Uterus (tissue), 3 donors: ENCODE measurements at regions not wholly inside any gene's neighbourhood (a gene's known extent, or its start where the extent isn't known, plus 50 kb on each side); places are given as distances from the start of the nearest gene placed in this dataset.

Experiments
- DNase-seq, 2 donors: peaks; one replicate each; pipeline ENCODE4 v3.0.0-alpha.2; 2019 to 2020
- H3K27ac ChIP-seq, 2 donors: fragments of 200-600 bp; sonication (generic); 1 replicate in 1 of 2; 2 replicates in 1 of 2; pipeline ENCODE4 v1.5.1; 2016 to 2018
- H3K27me3 ChIP-seq, 2 donors: fragments of 200-600 bp; sonication (generic); one replicate each; pipeline ENCODE4 v1.5.1; 2018 to 2019; ENCODE audit warnings: control low read depth in 1 of 2
- H3K36me3 ChIP-seq, 2 donors: fragments of 200-600 bp; sonication (generic); one replicate each; pipeline ENCODE4 v1.5.1; 2019; ENCODE audit warnings: control low read depth in 1 of 2
- H3K4me1 ChIP-seq, 2 donors: fragments of 200-600 bp; sonication (generic); one replicate each; pipeline ENCODE4 v1.5.1; 2018 to 2019; ENCODE audit warnings: control low read depth in 1 of 2
- H3K4me3 ChIP-seq, 2 donors: fragments of 200-600 bp; sonication (generic); 1 replicate in 1 of 2; 2 replicates in 1 of 2; pipeline ENCODE4 v1.5.1; 2018 to 2019; ENCODE audit warnings: mild to moderate bottlenecking in 1 of 2
- H3K9me3 ChIP-seq, 2 donors: fragments of 200-600 bp; sonication (generic); one replicate each; pipeline ENCODE4 v1.5.1; 2019; ENCODE audit warnings: control low read depth in 1 of 2
- CTCF ChIP-seq, 4 experiments: fragments of 200-600 bp in 2 of 4; fragments of 450-650 bp in 2 of 4; sonication (generic) in 2 of 4; IDR thresholded peaks; one replicate each; pipeline ENCODE4 v1.5.1; 2016 to 2019; ENCODE audit warnings: antibody characterized with exemption in 4 of 4, mild to moderate bottlenecking in 2 of 4, moderate library complexity in 1 of 4
- POLR2A ChIP-seq, 2 donors: fragments of 450-650 bp; IDR thresholded peaks; one replicate each; pipeline ENCODE4 v1.6.1; 2016; ENCODE audit warnings: antibody characterized with exemption in 2 of 2, mild to moderate bottlenecking in 1 of 2, moderate library complexity in 1 of 2
- intact Hi-C: fragments of 100-400 bp; cut with DNase I; formaldehyde crosslinking; loops from one replicate; pipeline ENCODE4 v1.15.1; 2023; ENCODE audit warnings: low total_unique reads
- donor health status: DM: yes; HTN: yes; CAD: no.

- DNase-seq, result no peak
- no peak for TF ChIP-seq POLR2A (IDR thresholded peaks at IDR 0.05)
- TF ChIP-seq CTCF (IDR thresholded peaks at IDR 0.05), result no peak
These were observed 213.3 kb upstream of the DAB1 start for GRCh38 chr1:57637155-57637554.

DNA sequence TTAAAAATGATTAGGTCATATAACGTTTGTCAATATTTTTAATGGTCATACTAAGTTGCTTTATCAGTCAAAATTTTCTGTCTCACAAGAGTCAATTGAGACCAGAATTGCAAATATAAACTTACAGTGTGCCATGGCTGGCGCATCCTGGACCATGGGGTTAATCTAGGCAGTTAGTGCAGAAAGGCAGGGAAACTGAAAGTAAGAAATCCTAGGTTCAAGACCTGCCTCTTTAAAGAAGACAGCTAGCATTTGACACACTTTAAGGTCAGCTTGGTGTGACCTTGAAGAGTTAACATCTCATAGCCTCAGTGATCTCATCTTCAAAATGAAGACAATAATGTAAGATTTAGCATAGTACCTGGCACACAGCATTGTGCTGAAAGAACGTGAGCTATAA, 210.0 kb upstream of the DAB1 start:
- Histone ChIP-seq H3K36me3 (no peaks in the 10 kb centered on the region), H3K4me3 (no peak overlapping the region), H3K4me1 (no peaks in the 10 kb centered on the region), H3K27ac (no peak overlapping the region), H3K9me3 (no peaks in the 10 kb centered on the region), H3K27me3 (no peaks in the 10 kb centered on the region)
- intact Hi-C loops, result no loop called here
- no peak for DNase-seq
- TF ChIP-seq CTCF (IDR thresholded peaks at IDR 0.05) (no peak), POLR2A (IDR thresholded peaks at IDR 0.05) (no peak)

More at GRCh38 chr1:57637155-57637554, 213.3 kb upstream of the DAB1 start:
- no peaks in the 10 kb centered on the region for H3K4me1 ChIP-seq
- no peaks in the 10 kb centered on the region for H3K36me3 ChIP-seq
- H3K27ac ChIP-seq, result no peak overlapping the region
- H3K27me3 ChIP-seq, result no peaks in the 10 kb centered on the region
- H3K9me3 ChIP-seq, result no peaks in the 10 kb centered on the region
- intact Hi-C loops, result no loop called here
- H3K4me3 ChIP-seq, result no peak overlapping the region

GRCh38 chr1:57633056-57633455, 209.2 kb upstream of the DAB1 start:
- DNase-seq, result no peak
- intact Hi-C loops, result no loop called here
- H3K4me1 ChIP-seq, result no peaks in the 10 kb centered on the region
- H3K27ac ChIP-seq, result no peak overlapping the region
- no peak overlapping the region for H3K4me3 ChIP-seq
- H3K27me3 ChIP-seq, result no peaks in the 10 kb centered on the region
- H3K36me3 ChIP-seq, result no peaks in the 10 kb centered on the region
- TF ChIP-seq POLR2A (IDR thresholded peaks at IDR 0.05) (no peak), CTCF (IDR thresholded peaks at IDR 0.05) (no peak)
- H3K9me3 ChIP-seq, result no peaks in the 10 kb centered on the region

- TF ChIP-seq POLR2A (IDR thresholded peaks at IDR 0.05) (no peak), CTCF (IDR thresholded peaks at IDR 0.05) (no peak)
- H3K4me3 ChIP-seq, result no peak overlapping the region
- H3K27me3 ChIP-seq, result no peaks in the 10 kb centered on the region
- DNase-seq, result no peak
- no peaks in the 10 kb centered on the region for H3K36me3 ChIP-seq
- no peaks in the 10 kb centered on the region for H3K4me1 ChIP-seq
- intact Hi-C loops, result no loop called here
- no peak overlapping the region for H3K27ac ChIP-seq
- no peaks in the 10 kb centered on the region for H3K9me3 ChIP-seq
These were observed 208.5 kb upstream of the DAB1 start for GRCh38 chr1:57632401-57632800.

- Histone ChIP-seq H3K4me3 (no peak overlapping the region), H3K27ac (no peak overlapping the region), H3K4me1 (no peaks in the 10 kb centered on the region), H3K36me3 (no peaks in the 10 kb centered on the region), H3K9me3 (no peaks in the 10 kb centered on the region), H3K27me3 (no peaks in the 10 kb centered on the region)
- DNase-seq, result no peak
- intact Hi-C loops, result no loop called here
- TF ChIP-seq POLR2A (IDR thresholded peaks at IDR 0.05) (no peak), CTCF (IDR thresholded peaks at IDR 0.05) (no peak)
These were observed 203.8 kb upstream of the DAB1 start for GRCh38 chr1:57627612-57628011.
